Right lobe of liver (tissue), 4 donors: ENCODE measurements at regions not wholly inside any gene's neighbourhood (a gene's known extent, or its start where the extent isn't known, plus 50 kb on each side); places are given as distances from the start of the nearest gene placed in this dataset.

ENCODE experiments used
- CTCF ChIP-seq, 4 donors: fragments of 200-600 bp in 3 of 4; fragments of 450-650 bp in 1 of 4; IDR thresholded peaks; one replicate each; pipeline versions ENCODE4 v1.5.1 to v1.8.0; 2016 to 2022; ENCODE audit warnings: antibody characterized with exemption in 4 of 4, mild to moderate bottlenecking in 2 of 4
- POLR2A ChIP-seq: fragments of 450-650 bp; IDR thresholded peaks from one replicate; pipeline ENCODE4 v1.6.1; 2017; ENCODE audit warnings: antibody characterized with exemption, mild to moderate bottlenecking
- donor health status: DM: no; HTN: no; CAD: no.
- donor health status: DM: no; HTN: no; CAD: no.
- donor health status: DM: no; HTN: yes; CAD: no.

GRCh38 chr2:59733970-59734369 is 819.5 kb downstream of the BCL11A start:
- TF ChIP-seq CTCF (IDR thresholded peaks at IDR 0.05) (no peak), POLR2A (no peak)
